ENCODE measurements at regions not wholly inside any gene's neighbourhood (a gene's known extent, or its start where the extent isn't known, plus 50 kb on each side); places are given as distances from the start of the nearest gene placed in this dataset.

DNA sequence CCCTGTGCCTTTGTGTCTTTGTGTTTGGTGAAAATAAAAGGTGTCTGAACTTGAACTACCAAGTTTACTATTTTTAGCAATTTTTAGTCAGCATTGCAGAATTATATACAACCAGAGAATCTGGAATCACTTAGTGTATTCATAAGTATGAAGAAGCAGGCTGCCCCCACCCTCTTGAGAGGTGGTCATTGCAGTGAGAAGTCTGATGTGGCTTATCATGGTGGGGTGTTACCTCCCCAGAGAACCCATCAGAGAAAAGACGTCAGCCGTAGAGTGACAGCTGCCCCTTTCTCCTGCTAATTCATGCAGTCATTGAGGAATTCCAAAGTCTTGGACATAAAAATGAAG, 66.0 kb downstream of the BOLA3 start:
- no peak overlapping the region for H3K27ac ChIP-seq
- H3K27me3 ChIP-seq (replicated peaks; ENCODE audit: insufficient read depth) = no peaks in the 10 kb centered on the region
- no peak for DNase-seq (ENCODE audit: low spot score)
- no peak overlapping the region for H3K4me3 ChIP-seq
- H3K4me1 ChIP-seq (replicated peaks) = no peaks in the 10 kb centered on the region
- TF ChIP-seq POLR2A (IDR thresholded peaks at IDR 0.05) (no peak), POLR2AphosphoS5 (IDR thresholded peaks at IDR 0.05) (no peak)
- TF ChIP-seq, protein P1, sequence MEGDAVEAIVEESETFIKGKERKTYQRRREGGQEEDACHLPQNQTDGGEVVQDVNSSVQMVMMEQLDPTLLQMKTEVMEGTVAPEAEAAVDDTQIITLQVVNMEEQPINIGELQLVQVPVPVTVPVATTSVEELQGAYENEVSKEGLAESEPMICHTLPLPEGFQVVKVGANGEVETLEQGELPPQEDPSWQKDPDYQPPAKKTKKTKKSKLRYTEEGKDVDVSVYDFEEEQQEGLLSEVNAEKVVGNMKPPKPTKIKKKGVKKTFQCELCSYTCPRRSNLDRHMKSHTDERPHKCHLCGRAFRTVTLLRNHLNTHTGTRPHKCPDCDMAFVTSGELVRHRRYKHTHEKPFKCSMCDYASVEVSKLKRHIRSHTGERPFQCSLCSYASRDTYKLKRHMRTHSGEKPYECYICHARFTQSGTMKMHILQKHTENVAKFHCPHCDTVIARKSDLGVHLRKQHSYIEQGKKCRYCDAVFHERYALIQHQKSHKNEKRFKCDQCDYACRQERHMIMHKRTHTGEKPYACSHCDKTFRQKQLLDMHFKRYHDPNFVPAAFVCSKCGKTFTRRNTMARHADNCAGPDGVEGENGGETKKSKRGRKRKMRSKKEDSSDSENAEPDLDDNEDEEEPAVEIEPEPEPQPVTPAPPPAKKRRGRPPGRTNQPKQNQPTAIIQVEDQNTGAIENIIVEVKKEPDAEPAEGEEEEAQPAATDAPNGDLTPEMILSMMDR (IDR thresholded peaks at IDR 0.05) = no peak
- no peaks in the 10 kb centered on the region for H3K9me3 ChIP-seq
- 94% methylated on average over 2 of the region's 2 CpGs for WGBS
- intact Hi-C loops (cut with DNase I) = no loop called here
- H3K36me3 ChIP-seq = peaks cover 0 to 5% of the 10 kb centered on the region in 2 donors

DNA sequence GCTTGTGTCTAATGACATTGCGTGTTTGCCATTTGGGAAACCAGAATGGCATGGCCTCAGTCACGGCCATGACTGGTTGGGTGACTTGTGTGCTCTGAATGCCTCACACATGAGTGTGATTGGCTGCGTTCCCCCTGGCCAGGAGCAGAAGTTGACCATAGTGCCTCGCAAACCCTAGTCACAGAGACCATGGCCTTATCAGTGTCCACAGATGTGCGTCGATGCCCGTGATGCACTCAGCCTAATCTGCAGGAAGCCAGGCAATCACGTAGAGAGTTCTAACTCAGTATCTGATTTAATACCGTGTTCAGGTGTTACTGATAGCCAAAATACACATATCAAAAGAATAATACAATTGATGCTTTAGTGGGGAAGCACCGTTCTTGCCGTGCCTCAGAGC, 64.0 kb downstream of the BOLA3 start:
- TF ChIP-seq, protein P1 (IDR thresholded peaks at IDR 0.05) = no peak
- TF ChIP-seq POLR2AphosphoS5 (IDR thresholded peaks at IDR 0.05) (no peak), POLR2A (IDR thresholded peaks at IDR 0.05) (no peak)
- H3K27ac ChIP-seq = no peak overlapping the region
- peaks cover 0 to 5% of the 10 kb centered on the region in 2 donors for H3K36me3 ChIP-seq
- DNase-seq (ENCODE audit: low spot score) = no peak
- no peaks in the 10 kb centered on the region for H3K4me1 ChIP-seq (replicated peaks)
- 89% methylated on average over 11 of the region's 11 CpGs for WGBS
- no peaks in the 10 kb centered on the region for H3K27me3 ChIP-seq (replicated peaks; ENCODE audit: insufficient read depth)
- intact Hi-C loops (cut with DNase I) = no loop called here
- H3K4me3 ChIP-seq = no peak overlapping the region
- H3K9me3 ChIP-seq = no peaks in the 10 kb centered on the region

Measured in prostate gland (tissue), 2 donors.